GM21367 (cell line): ENCODE measurements at regions not wholly inside any gene's neighbourhood (a gene's known extent, or its start where the extent isn't known, plus 50 kb on each side); places are given as distances from the start of the nearest gene placed in this dataset.

ENCODE experiments used
- ATAC-seq: cut with Tn5 transposase; IDR thresholded peaks from one replicate; pipeline ENCODE4 v1.9.1; 2021; ENCODE audit not compliant: unreplicated experiment

GRCh38 chr3:70393881-70394612 lies 81.6 kb upstream of the MDFIC2 start:
- ATAC-seq: no peak

GRCh38 chr3:70392227-70392626 lies 79.8 kb upstream of the MDFIC2 start:
- ATAC-seq: no peak

- no peak for ATAC-seq
These were observed 75.5 kb upstream of the MDFIC2 start for GRCh38 chr3:70387889-70388288.

- no peak for ATAC-seq
These were observed 74.4 kb upstream of the MDFIC2 start for GRCh38 chr3:70386846-70387245.

GRCh38 chr3:70386043-70386442 lies 73.6 kb upstream of the MDFIC2 start:
- no peak for ATAC-seq

- ATAC-seq: peak; percentile 95
These were observed 71.0 kb upstream of the MDFIC2 start for GRCh38 chr3:70383360-70383831.

- ATAC-seq: no peak
These were observed 61.7 kb upstream of the MDFIC2 start for GRCh38 chr3:70374179-70374578.
